Adrenal gland (tissue), 9 donors: ENCODE measurements at regions not wholly inside any gene's neighbourhood (a gene's known extent, or its start where the extent isn't known, plus 50 kb on each side); places are given as distances from the start of the nearest gene placed in this dataset.

Source experiments
- DNase-seq, 7 donors: peaks; one replicate each; pipeline ENCODE4 v3.0.0-alpha.2; 2019 to 2020
- H3K27ac ChIP-seq, 5 donors: fragments of 200-600 bp; sonication (generic) in 4 of 5; 1 replicate in 3 of 5; 2 replicates in 2 of 5; pipeline versions ENCODE4 v1.5.1 to v1.8.0; 2016 to 2020; ENCODE audit warnings: mild to moderate bottlenecking in 1 of 5
- H3K27me3 ChIP-seq: fragments of 200-600 bp; 2 replicates; pipeline ENCODE4 v1.8.0; 2021
- H3K36me3 ChIP-seq, 2 donors: fragments of 200-600 bp; replicated peaks in 1 of 2; 1 replicate in 1 of 2; 2 replicates in 1 of 2; pipeline versions ENCODE4 v1.5.1 to v1.8.0; 2018 to 2022
- H3K4me1 ChIP-seq, 2 donors: fragments of 200-600 bp; replicated peaks in 1 of 2; 1 replicate in 1 of 2; 2 replicates in 1 of 2; pipeline versions ENCODE4 v1.5.1 to v1.8.0; 2018 to 2021
- H3K4me3 ChIP-seq, 4 donors: fragments of 200-600 bp; sonication (generic) in 3 of 4; one replicate each; pipeline ENCODE4 v1.5.1; 2016 to 2018
- H3K9me3 ChIP-seq, 3 donors: fragments of 200-600 bp; sonication (generic) in 1 of 3; replicated peaks in 1 of 3; 1 replicate in 2 of 3; 2 replicates in 1 of 3; pipeline versions ENCODE4 v1.5.1 to v1.8.0; 2016 to 2021
- POLR2A ChIP-seq, 2 donors: fragments of 450-650 bp; IDR thresholded peaks; one replicate each; pipeline ENCODE4 v1.6.1; 2017; ENCODE audit warnings: antibody characterized with exemption in 2 of 2, mild to moderate bottlenecking in 2 of 2, moderate library complexity in 1 of 2
- WGBS, 4 donors: extraction: QIAGEN DNeasy Blood & Tissue Kit in 2 of 4; methylation state at CpG; one replicate each; pipeline versions ENCODE4 v1.1.5 to v1.1.7; 2013 to 2017; 5-methylcytosine and 5-hydroxymethylcytosine counted together
- intact Hi-C, 2 donors: fragments of 100-400 bp; cut with DNase I; formaldehyde crosslinking; loops; one replicate each; pipeline versions ENCODE4 v1.14.1 to v1.15.0; 2022 to 2023
- TF ChIP-seq, protein P1 (sequence below), 6 experiments: fragments of 450-650 bp in 4 of 6; fragments of 200-600 bp in 2 of 6; sonication (generic) in 1 of 6; IDR thresholded peaks; 1 replicate in 5 of 6; 2 replicates in 1 of 6; pipeline versions ENCODE4 v1.5.1 to v1.8.0; 2016 to 2021; ENCODE audit warnings: antibody characterized with exemption in 6 of 6, mild to moderate bottlenecking in 2 of 6, moderate library complexity in 1 of 6
- donor health status: healthy with polysubstance abuse.
- donor health status: Bipolar disorder and iron deficiency.
- donor health status: DM: yes; HTN: yes; CAD: no.
- donor health status: DM: no; HTN: no; CAD: no.
- donor health status: DM: no; HTN: no; CAD: no.

DNA sequence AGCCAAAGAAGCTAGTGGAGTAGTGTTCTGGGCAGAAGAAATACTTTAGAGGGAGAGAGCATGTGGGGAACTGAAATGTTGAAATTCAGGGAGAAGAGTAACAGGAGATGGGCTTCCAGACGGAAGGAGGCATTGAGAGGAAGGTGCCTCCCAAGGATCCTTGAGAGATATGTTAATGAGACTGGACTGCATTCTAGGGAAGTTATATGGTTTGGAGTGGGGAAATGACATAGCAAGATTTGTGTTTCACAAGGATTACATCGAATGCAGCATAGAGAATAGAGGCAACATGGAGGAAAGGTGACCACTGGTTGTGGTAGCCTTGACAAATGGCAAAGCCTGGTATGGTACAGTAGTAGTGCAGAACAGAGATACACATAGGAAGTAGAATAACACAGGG, 160.5 kb upstream of the HMCN1 start:
- Histone ChIP-seq H3K27ac (no peak overlapping the region), H3K4me1 (no peaks in the 10 kb centered on the region), H3K4me3 (no peak overlapping the region), H3K9me3 (no peaks in the 10 kb centered on the region), H3K27me3 (no peaks in the 10 kb centered on the region), H3K36me3 (no peaks in the 10 kb centered on the region)
- DNase-seq: no peak
- intact Hi-C loops: no loop called here
- WGBS, 4 donors: 54 to 90% (median 73%) methylated on average over 2 of the region's 2 CpGs
- TF ChIP-seq, protein P1, sequence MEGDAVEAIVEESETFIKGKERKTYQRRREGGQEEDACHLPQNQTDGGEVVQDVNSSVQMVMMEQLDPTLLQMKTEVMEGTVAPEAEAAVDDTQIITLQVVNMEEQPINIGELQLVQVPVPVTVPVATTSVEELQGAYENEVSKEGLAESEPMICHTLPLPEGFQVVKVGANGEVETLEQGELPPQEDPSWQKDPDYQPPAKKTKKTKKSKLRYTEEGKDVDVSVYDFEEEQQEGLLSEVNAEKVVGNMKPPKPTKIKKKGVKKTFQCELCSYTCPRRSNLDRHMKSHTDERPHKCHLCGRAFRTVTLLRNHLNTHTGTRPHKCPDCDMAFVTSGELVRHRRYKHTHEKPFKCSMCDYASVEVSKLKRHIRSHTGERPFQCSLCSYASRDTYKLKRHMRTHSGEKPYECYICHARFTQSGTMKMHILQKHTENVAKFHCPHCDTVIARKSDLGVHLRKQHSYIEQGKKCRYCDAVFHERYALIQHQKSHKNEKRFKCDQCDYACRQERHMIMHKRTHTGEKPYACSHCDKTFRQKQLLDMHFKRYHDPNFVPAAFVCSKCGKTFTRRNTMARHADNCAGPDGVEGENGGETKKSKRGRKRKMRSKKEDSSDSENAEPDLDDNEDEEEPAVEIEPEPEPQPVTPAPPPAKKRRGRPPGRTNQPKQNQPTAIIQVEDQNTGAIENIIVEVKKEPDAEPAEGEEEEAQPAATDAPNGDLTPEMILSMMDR (IDR thresholded peaks at IDR 0.05): no peak
- TF ChIP-seq POLR2A (IDR thresholded peaks at IDR 0.05): no peak

DNA sequence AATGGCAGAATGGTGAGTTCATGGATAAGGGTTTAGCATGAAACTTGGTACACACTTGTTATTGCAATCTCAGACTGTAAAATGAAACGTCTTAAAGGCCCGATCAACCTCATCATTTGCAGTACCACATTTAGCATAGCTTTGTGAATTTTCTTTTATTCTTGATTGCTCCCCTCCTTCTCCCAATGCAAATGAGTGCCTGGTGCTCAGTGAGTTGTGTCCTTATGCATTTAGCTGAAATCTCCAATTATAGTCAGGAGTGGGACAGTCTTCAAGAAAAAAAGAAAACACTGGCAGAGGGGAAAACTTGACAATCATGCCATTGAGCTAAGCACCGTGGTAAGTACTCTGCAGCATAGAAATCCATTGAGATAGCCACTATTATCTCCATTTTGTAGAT, 161.0 kb upstream of the HMCN1 start:
- no peaks in the 10 kb centered on the region for H3K27me3 ChIP-seq
- intact Hi-C loops: no loop called here
- 61 to 90% (median 71%) methylated on average over 3 of the region's 3 CpGs for WGBS, 4 donors
- H3K27ac ChIP-seq: no peak overlapping the region
- H3K36me3 ChIP-seq: no peaks in the 10 kb centered on the region
- no peak overlapping the region for H3K4me3 ChIP-seq
- H3K4me1 ChIP-seq: no peaks in the 10 kb centered on the region
- no peak for DNase-seq
- TF ChIP-seq, protein P1 (IDR thresholded peaks at IDR 0.05): no peak
- no peak for TF ChIP-seq POLR2A (IDR thresholded peaks at IDR 0.05)
- H3K9me3 ChIP-seq: no peaks in the 10 kb centered on the region

GRCh38 chr1:185570962-185571361, 163.2 kb upstream of the HMCN1 start:
- H3K27ac ChIP-seq: no peak overlapping the region
- WGBS, 4 donors: 86 to 95% (median 91%) methylated on average over 5 of the region's 5 CpGs
- no peak overlapping the region for H3K4me3 ChIP-seq
- TF ChIP-seq POLR2A (IDR thresholded peaks at IDR 0.05): no peak
- TF ChIP-seq, protein P1 (IDR thresholded peaks at IDR 0.05): no peak
- peaks cover 0 to 9% of the 10 kb centered on the region in 2 donors for H3K4me1 ChIP-seq
- no peak for DNase-seq
- no peaks in the 10 kb centered on the region for H3K9me3 ChIP-seq
- intact Hi-C loops: no loop called here
- H3K27me3 ChIP-seq: no peaks in the 10 kb centered on the region
- no peaks in the 10 kb centered on the region for H3K36me3 ChIP-seq

- TF ChIP-seq, protein P1 (IDR thresholded peaks at IDR 0.05): no peak
- TF ChIP-seq POLR2A (IDR thresholded peaks at IDR 0.05): no peak
- no peak for DNase-seq
- Histone ChIP-seq H3K9me3 (no peaks in the 10 kb centered on the region), H3K36me3 (no peaks in the 10 kb centered on the region), H3K27ac (no peak overlapping the region), H3K4me3 (no peak overlapping the region), H3K4me1 (peaks cover 0 to 9% of the 10 kb centered on the region in 2 donors), H3K27me3 (no peaks in the 10 kb centered on the region)
- intact Hi-C loops: no loop called here
- 73 to 80% (median 76%) methylated on average over 3 of the region's 3 CpGs for WGBS, 4 donors
These were observed 165.8 kb upstream of the HMCN1 start for GRCh38 chr1:185568155-185569123.
